GM23248 (cell line): ENCODE measurements at regions not wholly inside any gene's neighbourhood (a gene's known extent, or its start where the extent isn't known, plus 50 kb on each side); places are given as distances from the start of the nearest gene placed in this dataset.

Source experiments
- EZH2 ChIP-seq: fragments of 200-600 bp; sonication (generic); IDR thresholded peaks from 2 replicates; pipeline ENCODE4 v1.6.1; 2018; ENCODE audit warnings: antibody characterized with exemption, mild to moderate bottlenecking; ENCODE audit not compliant: insufficient read depth, poor library complexity, severe bottlenecking
- EZH2phosphoT487 ChIP-seq: fragments of 200-600 bp; sonication (generic); IDR thresholded peaks from 2 replicates; pipeline ENCODE4 v1.6.1; 2018; ENCODE audit warnings: antibody characterized with exemption, moderate library complexity, mild to moderate bottlenecking, low read depth; ENCODE audit not compliant: insufficient read depth

DNA sequence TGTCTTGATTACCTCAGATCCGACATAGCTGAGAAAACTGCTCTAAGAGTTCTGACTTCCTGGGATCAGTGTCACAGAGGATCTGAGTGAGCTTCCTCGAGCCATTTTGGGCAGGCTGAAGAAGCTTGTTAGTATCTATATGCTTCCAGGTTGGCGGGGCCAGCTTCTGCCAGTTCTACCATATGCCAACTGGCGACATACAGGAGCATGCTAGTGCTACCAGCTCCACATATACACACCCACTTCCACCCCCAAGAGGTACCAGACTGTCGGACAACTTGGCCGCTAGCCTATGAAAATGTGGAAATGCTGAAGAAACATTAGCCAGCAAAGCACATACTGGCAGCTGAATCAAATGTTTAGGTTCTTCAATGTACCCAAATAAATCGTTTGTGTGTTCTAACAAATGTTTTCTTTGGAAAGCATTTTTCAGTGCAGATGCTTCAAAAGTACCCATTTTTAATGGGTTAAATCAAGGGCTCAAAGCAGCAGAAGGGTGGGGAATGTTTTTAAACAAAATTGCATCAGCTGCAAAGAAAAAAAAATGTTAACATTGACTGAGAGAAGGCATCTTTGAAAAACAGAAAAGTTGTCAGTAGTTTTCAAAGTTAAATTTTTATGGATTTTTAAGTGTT, 163.7 kb downstream of the KLF12 start:
- TF ChIP-seq EZH2 (no peak), EZH2phosphoT487 (no peak)
